ENCODE measurements at regions not wholly inside any gene's neighbourhood (a gene's known extent, or its start where the extent isn't known, plus 50 kb on each side); places are given as distances from the start of the nearest gene placed in this dataset.
"Not testable (repeated sequence)": the region's sequence is repeated elsewhere in the genome, so short reads cannot be mapped to it uniquely, and the experiment has no call there.

- intact Hi-C loops (cut with DNase I), result no loop called here
- DNase-seq, result peak in 1 of 10 donors; percentile 54
Observed at GRCh38 chr2:241994556-241995213, 125.2 kb downstream of the RTP5 start.

- DNase-seq, result no peak
- intact Hi-C loops (cut with DNase I), result no loop called here
Observed at GRCh38 chr2:241996100-241996499, 126.6 kb downstream of the RTP5 start.

GRCh38 chr2:241997017-241997416, 127.5 kb downstream of the RTP5 start:
- intact Hi-C loops (cut with DNase I), result no loop called here
- DNase-seq, result peak in 1 of 10 donors; percentile 43

GRCh38 chr2:241999184-241999583, 129.7 kb downstream of the RTP5 start:
- intact Hi-C loops (cut with DNase I), result no loop called here
- peak in 2 of 10 donors; percentile 71 to 74 for DNase-seq

GRCh38 chr2:242001853-242002252, 132.3 kb downstream of the RTP5 start:
- intact Hi-C loops (cut with DNase I), result no loop called here

GRCh38 chr2:242002944-242003343, 133.4 kb downstream of the RTP5 start:
- intact Hi-C loops (cut with DNase I), result no loop called here
- peak in 1 of 10 donors; percentile 45 for DNase-seq

More at GRCh38 chr2:242001853-242002252, 132.3 kb downstream of the RTP5 start:
- no peak for DNase-seq

GRCh38 chr2:242004223-242004901, 134.8 kb downstream of the RTP5 start:
- peak in 2 of 10 donors; percentile 38 to 68 for DNase-seq
- intact Hi-C loops (cut with DNase I), result no loop called here

- DNase-seq, result peak in 1 of 10 donors; percentile 17
- intact Hi-C loops (cut with DNase I), result no loop called here
Observed at GRCh38 chr2:242004902-242005230, 135.3 kb downstream of the RTP5 start.

- intact Hi-C loops (cut with DNase I), result not testable (repeated sequence)
- DNase-seq, result peak in 1 of 10 donors; percentile 70
Observed at GRCh38 chr2:242006091-242006634, 136.6 kb downstream of the RTP5 start.

- intact Hi-C loops (cut with DNase I), result not testable (repeated sequence)
Observed at GRCh38 chr2:242008908-242009307, 139.4 kb downstream of the RTP5 start.

GRCh38 chr2:242009846-242010245, 140.3 kb downstream of the RTP5 start:
- intact Hi-C loops (cut with DNase I); DNase-seq: not testable (repeated sequence)

More at GRCh38 chr2:242008908-242009307, 139.4 kb downstream of the RTP5 start:
- not testable (repeated sequence) for DNase-seq

- DNase-seq; intact Hi-C loops (cut with DNase I): not testable (repeated sequence)
Observed at GRCh38 chr2:242010252-242011166, 141.0 kb downstream of the RTP5 start.

GRCh38 chr2:242011167-242011513, 141.6 kb downstream of the RTP5 start:
- intact Hi-C loops (cut with DNase I), result no loop called here
- no peak for DNase-seq

- intact Hi-C loops (cut with DNase I), result no loop called here
- DNase-seq, result peak in 1 of 10 donors; percentile 69
Observed at GRCh38 chr2:242011516-242011915, 142.0 kb downstream of the RTP5 start.

GRCh38 chr2:242011991-242012764, 142.6 kb downstream of the RTP5 start:
- intact Hi-C loops (cut with DNase I), result no loop called here
- peak in 1 of 10 donors; percentile 75 for DNase-seq

- intact Hi-C loops (cut with DNase I), result no loop called here
- peak in 2 of 10 donors; percentile 1 to 79 for DNase-seq
Observed at GRCh38 chr2:242012956-242013764, 143.6 kb downstream of the RTP5 start.

- intact Hi-C loops (cut with DNase I), result no loop called here
- peak in 1 of 10 donors; percentile 53 for DNase-seq
Observed at GRCh38 chr2:242013771-242014170, 144.2 kb downstream of the RTP5 start.

GRCh38 chr2:242015108-242016065, 145.9 kb downstream of the RTP5 start:
- peak in 1 of 10 donors; percentile 69 for DNase-seq

More at GRCh38 chr2:242015108-242016065, 145.9 kb downstream of the RTP5 start:
- intact Hi-C loops (cut with DNase I), result no loop called here

Measured in posterior cingulate gyrus (tissue), 11 donors.